MG63 (cell line): ENCODE measurements at regions not wholly inside any gene's neighbourhood (a gene's known extent, or its start where the extent isn't known, plus 50 kb on each side); places are given as distances from the start of the nearest gene placed in this dataset.

Source experiments
- DNase-seq: peaks from one replicate; pipeline ENCODE4 v3.0.0-alpha.2; 2020
- H3K27me3 ChIP-seq: fragments of 250-450 bp; sonication (Bioruptor Pico); 2 replicates; pipeline ENCODE4 v1.5.1; 2020; ENCODE audit warnings: mild to moderate bottlenecking, moderate library complexity
- H3K36me3 ChIP-seq: fragments of 250-450 bp; sonication (Bioruptor Pico); 2 replicates; pipeline ENCODE4 v1.5.1; 2020; ENCODE audit warnings: mild to moderate bottlenecking, moderate library complexity
- H3K4me3 ChIP-seq: fragments of 250-450 bp; sonication (Bioruptor Pico); 2 replicates; pipeline ENCODE4 v1.5.1; 2020; ENCODE audit warnings: mild to moderate bottlenecking, moderate library complexity
- H3K9me3 ChIP-seq: fragments of 250-450 bp; sonication (Bioruptor Pico); 2 replicates; pipeline ENCODE4 v1.5.1; 2020; ENCODE audit warnings: mild to moderate bottlenecking, moderate library complexity

DNA sequence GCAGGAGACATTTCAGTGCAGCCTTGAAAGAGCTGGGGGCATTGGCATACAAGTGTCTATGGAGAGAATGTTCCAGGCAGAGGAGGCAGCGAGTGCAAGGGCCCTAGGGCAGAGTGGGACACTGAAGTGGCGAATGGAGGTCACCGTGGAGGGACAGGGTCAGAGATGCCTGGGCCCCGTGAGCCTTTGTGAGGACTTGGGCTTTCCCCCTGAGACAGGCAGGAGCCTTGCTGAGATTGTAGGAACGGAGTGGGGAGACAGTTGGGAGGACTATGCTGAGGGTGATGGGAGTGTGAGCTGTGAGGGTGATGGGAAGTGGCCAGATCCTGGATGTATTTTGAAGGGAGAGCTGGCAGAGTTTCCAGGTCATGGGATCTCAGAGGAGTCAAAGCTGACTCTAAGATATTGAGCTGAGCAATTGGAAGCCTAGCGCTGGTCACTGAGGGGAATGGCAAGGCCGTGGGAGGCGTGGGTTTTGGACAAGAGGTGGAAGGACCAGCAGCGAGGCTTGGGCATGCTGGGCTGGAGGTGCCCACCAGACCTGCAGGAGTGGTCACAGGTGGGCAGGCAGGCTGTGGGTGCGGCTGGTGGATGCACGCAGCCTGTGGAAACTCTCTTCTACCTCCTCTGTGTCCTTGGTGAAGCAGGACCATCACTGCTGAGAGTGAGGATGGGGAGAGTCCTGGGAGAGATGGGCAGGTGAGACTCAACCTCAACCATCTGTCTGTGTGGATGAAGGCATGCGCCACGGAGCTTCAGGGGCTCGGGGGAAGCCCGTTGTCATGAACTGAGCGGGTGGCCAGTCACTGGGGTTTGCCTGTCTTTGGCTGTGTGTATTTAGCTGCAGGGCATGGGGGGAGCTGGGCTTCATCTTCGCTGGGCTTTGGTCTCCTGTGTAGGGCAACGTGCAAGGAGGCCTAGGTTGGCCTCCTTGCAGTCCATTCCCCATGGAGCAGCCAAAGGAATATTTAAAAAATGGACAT, 241.2 kb upstream of the HS6ST1 start:
- no peak for DNase-seq
- Histone ChIP-seq H3K27me3 (no peaks in the 10 kb centered on the region), H3K4me3 (no peak overlapping the region), H3K9me3 (no peaks in the 10 kb centered on the region), H3K36me3 (no peaks in the 10 kb centered on the region)

DNA sequence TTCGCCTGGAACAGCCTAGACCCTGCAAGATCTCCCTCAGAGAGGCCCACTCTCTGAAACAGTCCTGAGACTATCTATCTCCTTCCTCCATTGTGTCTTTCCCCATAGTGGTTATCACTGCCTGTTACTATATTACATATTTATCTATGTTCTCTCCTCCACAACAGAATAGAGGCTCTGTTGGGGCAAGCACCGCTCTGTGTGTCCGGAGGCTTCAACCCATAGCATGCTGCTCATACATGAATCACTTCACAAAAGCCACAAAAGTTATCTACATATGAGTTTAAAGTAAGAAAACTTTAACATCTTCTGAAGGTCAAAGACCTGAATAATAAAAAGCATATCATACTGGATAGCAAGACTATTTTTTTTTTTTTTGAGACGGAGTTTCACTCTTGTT, 242.1 kb upstream of the HS6ST1 start:
- Histone ChIP-seq H3K4me3 (no peak overlapping the region), H3K36me3 (no peaks in the 10 kb centered on the region), H3K27me3 (no peaks in the 10 kb centered on the region), H3K9me3 (no peaks in the 10 kb centered on the region)
- no peak for DNase-seq

DNA sequence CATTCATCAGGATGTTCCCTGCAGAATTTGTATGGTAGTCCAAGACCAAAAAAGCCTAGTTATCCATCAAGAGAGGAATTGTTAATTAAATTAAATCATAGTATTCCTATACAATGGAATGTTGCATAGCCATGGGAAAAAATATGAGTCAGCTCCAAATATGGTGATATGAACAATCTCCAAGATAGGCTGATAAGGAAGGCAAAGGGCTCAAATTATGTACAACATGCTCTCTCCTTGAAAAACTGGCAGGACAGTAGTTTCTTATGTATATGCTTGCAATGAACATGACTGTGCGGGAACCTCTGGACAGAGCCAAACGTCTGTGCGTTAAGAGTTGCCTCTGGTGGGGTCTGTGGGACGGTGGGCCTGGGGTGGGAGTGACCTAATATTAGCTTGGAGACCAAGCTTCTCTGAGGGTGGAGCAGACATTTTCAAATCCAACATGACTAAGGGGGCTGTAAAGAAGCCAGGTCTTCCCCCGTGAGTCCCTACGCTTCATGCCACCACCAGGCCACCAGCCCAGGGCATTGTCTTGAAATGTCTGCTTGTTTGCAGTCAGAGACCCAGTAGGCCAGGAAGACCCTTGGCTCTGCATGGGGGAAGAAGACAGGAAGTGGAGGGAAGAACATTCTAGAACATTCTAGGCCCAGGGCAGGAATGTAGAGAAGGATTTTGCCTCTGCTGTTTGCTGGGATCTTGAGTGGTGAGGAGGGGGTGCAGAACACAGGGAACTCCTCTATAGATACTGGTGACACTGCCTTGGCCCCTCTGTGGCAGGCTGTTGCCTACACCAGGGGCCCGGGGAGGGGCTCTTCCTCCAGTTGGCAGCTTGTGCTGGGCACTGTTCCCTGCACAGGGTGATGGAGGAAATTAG, 244.0 kb upstream of the HS6ST1 start:
- Histone ChIP-seq H3K4me3 (no peak overlapping the region), H3K36me3 (no peaks in the 10 kb centered on the region), H3K27me3 (no peaks in the 10 kb centered on the region), H3K9me3 (no peaks in the 10 kb centered on the region)
- no peak for DNase-seq

GRCh38 chr2:128563348-128563687, 244.7 kb upstream of the HS6ST1 start:
- Histone ChIP-seq H3K36me3 (no peaks in the 10 kb centered on the region), H3K9me3 (no peaks in the 10 kb centered on the region), H3K4me3 (no peak overlapping the region), H3K27me3 (no peaks in the 10 kb centered on the region)
- peak; percentile 97 for DNase-seq

DNA sequence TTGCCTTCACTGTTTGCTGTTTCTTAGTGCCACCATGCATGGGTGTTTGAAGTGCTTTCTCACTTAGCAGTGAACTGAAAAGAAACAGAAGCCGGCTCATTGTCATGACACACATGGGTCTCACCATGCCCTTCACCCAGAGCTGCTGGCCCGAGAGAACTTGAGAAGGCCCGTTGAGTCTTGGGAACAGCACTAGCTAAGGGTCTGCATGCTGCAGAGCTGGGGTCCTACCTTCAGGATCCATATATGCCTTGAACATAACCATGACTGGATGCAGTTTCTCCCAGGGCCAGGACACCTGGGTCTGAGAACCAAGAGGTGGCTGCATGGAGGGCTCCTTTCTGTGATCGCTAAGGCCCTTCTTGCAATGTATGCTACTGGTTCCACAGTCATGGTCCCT, 245.5 kb upstream of the HS6ST1 start:
- Histone ChIP-seq H3K4me3 (no peak overlapping the region), H3K36me3 (no peaks in the 10 kb centered on the region), H3K27me3 (no peaks in the 10 kb centered on the region), H3K9me3 (no peaks in the 10 kb centered on the region)
- DNase-seq: no peak

- H3K4me3 ChIP-seq: no peak overlapping the region
- no peak for DNase-seq
- no peaks in the 10 kb centered on the region for H3K36me3 ChIP-seq
- no peaks in the 10 kb centered on the region for H3K27me3 ChIP-seq
- H3K9me3 ChIP-seq: no peaks in the 10 kb centered on the region
Observed at GRCh38 chr2:128564551-128564950, 245.9 kb upstream of the HS6ST1 start.

DNA sequence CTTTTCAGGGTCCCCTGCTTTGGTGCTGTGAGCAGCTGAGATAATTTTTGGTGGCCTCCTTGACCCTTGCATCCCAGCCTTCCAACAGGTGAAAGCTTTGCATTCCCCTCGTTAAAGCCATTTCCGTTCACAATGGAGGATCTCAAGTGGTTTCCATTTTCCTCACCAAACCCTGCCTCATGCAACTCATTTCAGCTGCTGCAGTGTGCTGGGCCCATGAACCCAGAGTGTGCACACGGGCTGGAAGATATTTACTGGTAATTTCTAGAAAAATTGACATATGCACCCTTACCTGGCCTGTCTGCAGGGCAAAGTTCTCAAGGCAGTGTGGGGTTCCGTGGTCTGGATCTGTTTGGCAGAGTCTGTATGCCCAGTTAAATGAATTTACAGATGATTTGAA, 246.8 kb upstream of the HS6ST1 start:
- H3K9me3 ChIP-seq: no peaks in the 10 kb centered on the region
- no peaks in the 10 kb centered on the region for H3K36me3 ChIP-seq
- no peaks in the 10 kb centered on the region for H3K27me3 ChIP-seq
- DNase-seq: no peak
- H3K4me3 ChIP-seq: no peak overlapping the region

DNA sequence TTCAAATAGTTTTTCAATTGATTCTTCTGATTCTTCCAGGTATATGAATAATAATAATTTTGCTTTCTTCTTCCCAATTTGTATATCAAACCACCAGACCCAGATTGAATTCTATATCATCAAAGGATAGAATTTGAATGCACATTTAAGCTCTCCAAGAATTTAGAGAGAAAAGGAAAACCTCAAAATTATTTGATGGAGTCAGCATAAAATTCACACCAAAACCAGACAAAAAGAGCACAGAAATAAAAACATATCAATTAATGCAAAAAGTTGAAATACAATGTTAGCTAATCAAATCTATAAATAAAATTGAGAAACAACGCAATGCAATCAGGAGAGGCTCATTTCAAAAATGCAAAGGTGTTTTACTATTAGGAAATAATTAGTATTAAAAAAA, 248.0 kb upstream of the HS6ST1 start:
- Histone ChIP-seq H3K9me3 (no peaks in the 10 kb centered on the region), H3K4me3 (no peak overlapping the region), H3K36me3 (no peaks in the 10 kb centered on the region), H3K27me3 (no peaks in the 10 kb centered on the region)
- no peak for DNase-seq

- Histone ChIP-seq H3K36me3 (no peaks in the 10 kb centered on the region), H3K4me3 (no peak overlapping the region), H3K27me3 (no peaks in the 10 kb centered on the region), H3K9me3 (no peaks in the 10 kb centered on the region)
- DNase-seq: no peak
Observed at GRCh38 chr2:128568106-128568505, 249.4 kb upstream of the HS6ST1 start.

DNA sequence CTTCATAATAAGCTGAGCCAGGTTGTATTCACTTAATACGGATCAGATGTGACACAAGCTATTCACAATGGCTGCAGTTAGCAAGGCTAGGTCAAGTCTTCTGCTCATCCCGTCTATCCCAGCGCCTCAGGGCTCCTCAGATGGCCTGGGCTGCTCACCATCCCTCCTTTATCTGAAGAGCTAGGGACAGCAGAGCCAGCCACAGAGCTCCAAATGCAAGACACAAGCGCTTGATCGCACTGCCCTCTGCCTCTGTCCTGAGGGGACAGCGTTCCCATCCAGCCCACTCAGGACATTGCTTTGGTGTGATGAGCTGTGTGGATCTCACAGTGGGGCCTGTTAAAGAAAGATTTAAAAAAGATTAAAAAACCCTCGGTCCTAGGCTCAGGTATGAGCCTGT, 254.4 kb upstream of the HS6ST1 start:
- Histone ChIP-seq H3K36me3 (no peaks in the 10 kb centered on the region), H3K27me3 (no peaks in the 10 kb centered on the region), H3K4me3 (no peak overlapping the region), H3K9me3 (no peaks in the 10 kb centered on the region)
- no peak for DNase-seq

- no peak for DNase-seq
- no peaks in the 10 kb centered on the region for H3K36me3 ChIP-seq
Observed at GRCh38 chr2:128573531-128573930, 254.9 kb upstream of the HS6ST1 start.

DNA sequence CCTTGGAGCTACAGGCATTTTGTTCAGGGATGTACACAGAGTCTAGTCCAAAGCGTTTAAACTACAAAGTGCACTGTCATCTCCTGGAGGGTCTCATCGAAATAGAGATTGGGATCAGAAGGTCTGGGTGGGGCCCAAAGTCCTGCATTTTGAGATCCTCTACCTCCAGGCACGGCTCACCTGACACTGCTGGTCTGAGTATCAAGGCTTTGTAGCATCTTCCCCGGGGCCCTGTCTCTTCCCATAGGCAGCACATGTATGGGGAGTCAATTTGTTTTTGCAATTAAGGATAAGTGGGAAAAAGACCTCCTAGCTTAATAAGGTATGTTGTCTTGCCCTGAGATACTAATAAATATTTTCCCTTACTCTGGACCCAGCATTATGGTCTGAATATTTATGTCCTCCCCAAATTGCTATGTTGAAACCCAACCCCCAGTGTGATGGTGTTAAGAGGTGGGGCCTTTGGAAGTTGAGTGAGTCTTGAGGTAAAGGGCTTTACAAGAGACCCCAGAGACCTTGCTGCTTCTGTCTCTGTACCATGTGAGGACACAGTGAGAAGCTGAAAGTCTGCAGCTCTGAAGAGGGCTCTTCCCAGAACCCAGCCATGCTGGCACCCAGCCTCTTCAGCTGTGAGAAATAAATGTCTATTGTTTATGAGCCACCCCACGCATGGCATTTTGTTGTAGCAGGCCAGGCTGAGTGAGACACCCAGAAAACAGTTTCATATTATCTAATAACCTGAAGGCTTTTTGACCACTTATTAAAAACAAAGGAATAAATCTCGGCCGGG, 258.7 kb upstream of the HS6ST1 start:
- H3K36me3 ChIP-seq: no peaks in the 10 kb centered on the region
- H3K4me3 ChIP-seq: no peak overlapping the region
- no peaks in the 10 kb centered on the region for H3K27me3 ChIP-seq
- no peaks in the 10 kb centered on the region for H3K9me3 ChIP-seq
- DNase-seq: no peak

More at GRCh38 chr2:128573531-128573930, 254.9 kb upstream of the HS6ST1 start:
- Histone ChIP-seq H3K9me3 (no peaks in the 10 kb centered on the region), H3K27me3 (no peaks in the 10 kb centered on the region), H3K4me3 (no peak overlapping the region)

DNA sequence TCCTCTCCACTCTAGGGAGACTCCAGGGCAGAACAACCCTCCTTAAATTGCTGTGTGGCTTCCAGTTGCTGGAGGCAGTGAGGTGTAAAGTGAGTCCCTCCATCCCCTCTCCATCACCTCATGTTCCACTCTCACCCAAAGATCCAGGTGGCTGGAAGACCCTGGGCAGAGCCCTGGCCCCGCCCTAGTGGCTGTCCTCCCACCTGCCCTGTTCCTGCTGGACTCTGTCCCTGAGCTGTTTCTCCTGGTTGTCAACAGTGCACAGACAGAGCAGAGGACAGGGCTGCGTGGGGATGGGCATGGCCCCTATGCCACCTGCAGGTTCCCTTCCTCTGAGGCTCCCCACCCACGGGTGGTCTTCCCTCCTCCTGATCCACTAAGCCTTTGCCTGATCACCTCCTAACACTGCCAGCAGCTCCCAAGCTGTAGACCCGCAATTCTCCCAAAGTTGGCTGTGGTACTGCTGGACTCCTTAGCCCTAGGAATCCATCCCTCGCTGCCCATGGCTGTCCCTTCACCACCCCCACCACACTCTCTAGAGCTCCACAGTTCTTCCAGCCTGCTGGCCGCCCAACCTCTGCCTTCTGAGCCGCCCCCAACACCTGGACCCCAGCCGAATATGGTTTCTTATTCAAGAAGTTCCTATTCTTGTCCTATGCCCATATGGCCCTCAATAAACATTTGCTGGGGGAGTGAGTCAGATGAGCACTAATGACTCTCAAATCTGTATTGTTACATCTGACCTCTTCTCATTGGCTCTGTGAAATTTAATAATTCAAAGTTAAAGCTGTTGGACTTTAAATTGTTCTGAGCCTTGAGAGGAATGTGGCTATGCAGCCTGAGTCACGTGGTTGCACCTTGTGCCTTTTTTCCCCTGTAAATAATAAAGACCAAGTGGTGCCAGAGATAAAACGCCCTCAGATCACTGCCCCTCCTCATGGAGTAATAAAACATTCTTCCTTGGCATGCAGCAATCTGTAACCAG, 260.0 kb upstream of the HS6ST1 start:
- H3K4me3 ChIP-seq: no peak overlapping the region
- H3K9me3 ChIP-seq: no peaks in the 10 kb centered on the region
- DNase-seq: peak; percentile 11
- H3K36me3 ChIP-seq: no peaks in the 10 kb centered on the region
- H3K27me3 ChIP-seq: no peaks in the 10 kb centered on the region

DNA sequence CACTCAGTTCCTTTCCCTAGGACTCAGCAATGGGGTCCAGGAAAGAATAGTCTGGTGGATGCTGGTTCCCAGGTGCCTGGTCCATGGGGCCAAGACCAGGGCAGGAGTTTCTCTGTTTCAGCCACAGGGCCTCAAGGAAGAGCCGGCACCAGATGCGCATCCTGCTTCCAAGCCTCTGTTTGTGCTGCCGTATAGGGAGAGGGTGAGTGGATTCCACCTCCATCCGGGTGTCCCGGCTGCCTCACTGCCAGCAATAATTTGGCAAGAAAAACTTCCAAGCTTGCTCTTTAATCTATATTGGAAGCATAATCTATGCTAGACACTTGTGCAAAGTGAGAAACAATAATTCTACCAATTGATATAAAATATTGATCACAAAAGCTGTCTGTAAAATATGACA, 261.2 kb upstream of the HS6ST1 start:
- DNase-seq: no peak
- H3K4me3 ChIP-seq: no peak overlapping the region
- H3K36me3 ChIP-seq: no peaks in the 10 kb centered on the region
- H3K27me3 ChIP-seq: no peaks in the 10 kb centered on the region
- peaks cover 3% of the 10 kb centered on the region; the same call in 1 of the 2 replicates for H3K9me3 ChIP-seq

DNA sequence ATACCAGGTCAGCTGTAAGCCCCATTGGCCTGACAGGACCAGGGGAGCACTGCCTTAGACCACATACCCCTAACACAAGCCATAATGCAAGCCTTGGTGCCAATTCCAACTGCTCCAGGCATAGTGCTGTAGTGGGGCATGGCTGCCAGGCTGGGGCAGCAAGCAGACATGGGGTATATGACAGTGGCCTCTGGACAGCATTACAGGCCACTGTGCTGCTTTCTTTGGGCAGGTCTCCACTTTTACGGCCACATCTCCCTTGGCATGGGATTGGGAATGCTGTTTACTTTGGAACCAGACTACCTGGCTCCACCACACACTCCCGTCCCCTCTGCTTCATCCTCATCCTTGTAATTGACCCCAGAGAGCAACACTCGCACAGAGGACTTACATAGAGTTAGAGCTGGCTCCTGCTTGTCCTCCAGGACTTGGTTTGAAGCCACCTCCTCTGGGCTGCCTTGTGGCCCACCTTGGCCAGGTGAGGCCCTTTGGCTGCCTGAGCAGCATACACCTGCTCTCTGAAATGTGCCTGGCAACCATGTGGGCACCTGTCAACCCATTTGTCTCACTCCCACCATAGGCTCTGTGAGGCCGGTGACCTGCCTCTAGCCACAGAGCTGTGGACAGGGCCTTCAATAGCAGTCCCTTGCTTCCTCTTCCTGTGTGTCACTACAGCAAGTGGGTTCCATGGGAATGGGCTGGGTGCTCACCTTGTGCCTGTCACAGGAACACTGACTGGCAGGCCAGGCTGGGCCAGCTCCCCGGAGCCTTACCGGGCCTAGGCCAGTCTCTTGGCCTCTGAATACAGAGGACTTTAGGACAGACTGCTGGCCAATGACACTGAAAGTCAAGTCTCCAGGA, 262.6 kb upstream of the HS6ST1 start:
- peaks cover 12% of the 10 kb centered on the region for H3K9me3 ChIP-seq
- H3K4me3 ChIP-seq: no peak overlapping the region
- DNase-seq: no peak
- H3K27me3 ChIP-seq: no peaks in the 10 kb centered on the region
- H3K36me3 ChIP-seq: no peaks in the 10 kb centered on the region
